Kidney (tissue), 13 donors: ENCODE measurements at regions not wholly inside any gene's neighbourhood (a gene's known extent, or its start where the extent isn't known, plus 50 kb on each side); places are given as distances from the start of the nearest gene placed in this dataset.

ENCODE experiments used
- DNase-seq, 5 donors: peaks; one replicate each; pipeline ENCODE4 v3.0.0-alpha.2; 2013 to 2020
- FAIRE-seq: peaks from 2 replicates; lab custom pipeline; 2012; peaks lifted over from hg19 to GRCh38; lab: Jason Lieb, UNC
- H3K27ac ChIP-seq, 2 donors: one replicate each; pipeline ENCODE4 v1.7.0; 2013; ENCODE audit warnings: low read depth in 2 of 2, low read length in 2 of 2, inconsistent platforms in 1 of 2
- H3K27me3 ChIP-seq: one replicate; pipeline ENCODE4 v1.7.1; 2013; ENCODE audit warnings: low read length, inconsistent platforms; ENCODE audit not compliant: control insufficient read depth, insufficient read depth
- H3K36me3 ChIP-seq, 3 donors: one replicate each; pipeline versions ENCODE4 v1.7.0 to v1.7.1; 2013; ENCODE audit warnings: low read length in 3 of 3, control low read depth in 1 of 3, inconsistent platforms in 1 of 3; ENCODE audit not compliant: insufficient read depth in 3 of 3, control insufficient read depth in 2 of 3
- H3K4me1 ChIP-seq, 3 donors: one replicate each; pipeline versions ENCODE4 v1.7.0 to v1.7.1; 2013; ENCODE audit warnings: low read length in 3 of 3, inconsistent platforms in 1 of 3, low read depth in 1 of 3; ENCODE audit not compliant: control insufficient read depth in 2 of 3, insufficient read depth in 2 of 3
- H3K4me3 ChIP-seq, 3 donors: one replicate each; pipeline versions ENCODE4 v1.7.0 to v1.8.1; 2013; ENCODE audit warnings: low read length in 3 of 3, control low read depth in 1 of 3, inconsistent platforms in 1 of 3
- H3K9ac ChIP-seq, 3 donors: one replicate each; pipeline versions ENCODE4 v1.7.0 to v1.7.1; 2013; ENCODE audit warnings: low read length in 3 of 3, control low read depth in 1 of 3, inconsistent platforms in 1 of 3
- H3K9me3 ChIP-seq, 3 donors: one replicate each; pipeline versions ENCODE4 v1.7.0 to v1.7.1; 2013; ENCODE audit warnings: low read length in 3 of 3, control low read depth in 1 of 3, inconsistent platforms in 1 of 3; ENCODE audit not compliant: control insufficient read depth in 2 of 3, insufficient read depth in 1 of 3
- CTCF ChIP-seq: IDR thresholded peaks from 3 replicates; pipeline ENCODE4 v1.5.1; 2012; ENCODE audit warnings: mild to moderate bottlenecking, moderate library complexity, borderline replicate concordance; ENCODE audit not compliant: insufficient read depth; ENCODE audit errors: extremely low read depth
- intact Hi-C: fragments of 100-400 bp; cut with DNase I; formaldehyde crosslinking; loops from one replicate; pipeline ENCODE4 v1.11.1; 2022
- donor health status: control.
- donor health status: control.
- donor health status: control.
- donor health status: control.
- donor health status: control.
- donor health status: DM: yes; HTN: yes; CAD: no.
- donor health status: Normal renal cell carcinoma (clear cell type).

GRCh38 chr12:89774645-89775044 is 66.0 kb upstream of the ATP2B1 start:
- no peaks in the 10 kb centered on the region for H3K9me3 ChIP-seq
- no peaks in the 10 kb centered on the region for H3K27me3 ChIP-seq
- no peak overlapping the region for H3K4me3 ChIP-seq
- H3K4me1 ChIP-seq: peaks cover 0 to 8% (median 0%) of the 10 kb centered on the region in 3 donors
- DNase-seq (no peak), FAIRE-seq (no peak)
- H3K9ac ChIP-seq: no peak overlapping the region
- no peak overlapping the region for H3K27ac ChIP-seq
- H3K36me3 ChIP-seq: no peaks in the 10 kb centered on the region
- TF ChIP-seq CTCF: no peak
- intact Hi-C loops: no loop called here

- H3K4me1 ChIP-seq: peaks cover 0 to 8% (median 0%) of the 10 kb centered on the region in 3 donors
- no peaks in the 10 kb centered on the region for H3K9me3 ChIP-seq
- H3K9ac ChIP-seq: no peak overlapping the region
- TF ChIP-seq CTCF: no peak
- intact Hi-C loops: no loop called here
- no peaks in the 10 kb centered on the region for H3K36me3 ChIP-seq
- H3K27me3 ChIP-seq: no peaks in the 10 kb centered on the region
- DNase-seq (no peak), FAIRE-seq (no peak)
- H3K27ac ChIP-seq: no peak overlapping the region
- H3K4me3 ChIP-seq: no peak overlapping the region
Observed at GRCh38 chr12:89770391-89770790, 61.8 kb upstream of the ATP2B1 start.

- Histone ChIP-seq H3K27ac (no peak overlapping the region), H3K9ac (no peak overlapping the region), H3K4me1 (peaks cover 0 to under 1% (median 0%) of the 10 kb centered on the region in 3 donors), H3K9me3 (no peaks in the 10 kb centered on the region), H3K27me3 (no peaks in the 10 kb centered on the region), H3K4me3 (no peak overlapping the region), H3K36me3 (no peaks in the 10 kb centered on the region)
- no peak for TF ChIP-seq CTCF
- DNase-seq: no peak
- intact Hi-C loops: no loop called here
- no peak for FAIRE-seq
Observed at GRCh38 chr12:89769483-89769818, 60.8 kb upstream of the ATP2B1 start.
